Left renal cortex interstitium (tissue), 4 donors: ENCODE measurements at regions not wholly inside any gene's neighbourhood (a gene's known extent, or its start where the extent isn't known, plus 50 kb on each side); places are given as distances from the start of the nearest gene placed in this dataset.
A peak's percentile ranks its signal among the peaks of the same experiment; 100 is the strongest.

Experiments
- DNase-seq, 4 donors: peaks; one replicate each; pipeline ENCODE4 v3.0.0-alpha.2; 2013; ENCODE audit warnings: low read depth in 4 of 4, low spot score in 2 of 4, missing footprints in 1 of 4

DNA sequence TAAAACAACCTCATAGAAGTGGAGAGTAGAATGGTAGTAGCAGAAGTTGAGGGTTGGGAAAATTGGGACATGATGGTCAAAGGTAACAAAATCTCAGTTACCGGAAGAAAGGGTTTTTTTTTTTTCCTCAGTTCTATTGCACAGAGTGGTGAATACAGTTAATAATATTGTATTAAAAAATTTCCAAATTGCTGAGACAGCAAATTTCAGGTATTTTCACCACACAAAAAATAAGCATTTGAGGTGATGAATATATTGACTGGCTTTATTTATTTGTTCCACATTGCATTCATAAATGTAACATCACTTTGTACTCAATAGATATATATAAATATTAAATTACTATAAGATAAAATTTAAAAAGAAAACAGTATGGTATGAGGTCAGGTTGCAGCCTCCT, 373.8 kb downstream of the ETV1 start:
- DNase-seq: no peak

- no peak for DNase-seq
These were observed 362.0 kb downstream of the ETV1 start for GRCh38 chr7:13627455-13627854.

DNA sequence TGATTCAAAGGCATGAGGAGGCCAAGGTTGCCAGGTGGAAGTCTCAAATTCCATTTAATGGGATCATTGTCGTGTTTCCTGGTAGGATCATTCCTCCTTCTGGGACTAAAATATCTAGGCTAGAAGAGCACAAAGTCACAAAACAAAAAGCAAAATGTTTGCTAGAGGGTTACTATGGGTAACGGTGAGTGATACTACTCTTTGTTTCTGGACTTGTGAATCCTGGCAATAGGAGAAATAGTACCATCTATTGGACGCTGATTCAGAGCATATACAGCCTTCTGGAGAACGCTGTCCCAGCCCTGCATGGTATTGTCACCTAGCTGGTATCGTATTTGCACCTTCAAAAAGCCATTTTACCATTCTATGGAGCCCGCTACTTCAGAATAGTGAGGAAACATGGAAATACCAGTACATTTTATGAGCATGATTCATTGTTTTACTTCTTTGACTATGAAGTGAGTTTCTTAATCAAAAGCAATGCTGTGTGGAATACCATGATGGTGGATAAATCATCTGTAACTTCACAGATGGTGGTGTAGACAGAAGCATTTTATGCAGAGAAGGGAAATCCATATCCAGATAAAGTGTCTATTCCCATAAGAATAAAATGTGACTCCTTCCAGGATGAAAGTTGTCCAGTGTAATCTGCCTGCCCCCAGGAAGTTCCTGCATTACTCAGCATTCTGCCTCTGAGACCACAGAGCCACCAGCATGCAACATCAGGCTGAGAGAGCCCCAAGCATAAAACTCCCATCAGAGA, 361.0 kb downstream of the ETV1 start:
- DNase-seq: no peak

DNA sequence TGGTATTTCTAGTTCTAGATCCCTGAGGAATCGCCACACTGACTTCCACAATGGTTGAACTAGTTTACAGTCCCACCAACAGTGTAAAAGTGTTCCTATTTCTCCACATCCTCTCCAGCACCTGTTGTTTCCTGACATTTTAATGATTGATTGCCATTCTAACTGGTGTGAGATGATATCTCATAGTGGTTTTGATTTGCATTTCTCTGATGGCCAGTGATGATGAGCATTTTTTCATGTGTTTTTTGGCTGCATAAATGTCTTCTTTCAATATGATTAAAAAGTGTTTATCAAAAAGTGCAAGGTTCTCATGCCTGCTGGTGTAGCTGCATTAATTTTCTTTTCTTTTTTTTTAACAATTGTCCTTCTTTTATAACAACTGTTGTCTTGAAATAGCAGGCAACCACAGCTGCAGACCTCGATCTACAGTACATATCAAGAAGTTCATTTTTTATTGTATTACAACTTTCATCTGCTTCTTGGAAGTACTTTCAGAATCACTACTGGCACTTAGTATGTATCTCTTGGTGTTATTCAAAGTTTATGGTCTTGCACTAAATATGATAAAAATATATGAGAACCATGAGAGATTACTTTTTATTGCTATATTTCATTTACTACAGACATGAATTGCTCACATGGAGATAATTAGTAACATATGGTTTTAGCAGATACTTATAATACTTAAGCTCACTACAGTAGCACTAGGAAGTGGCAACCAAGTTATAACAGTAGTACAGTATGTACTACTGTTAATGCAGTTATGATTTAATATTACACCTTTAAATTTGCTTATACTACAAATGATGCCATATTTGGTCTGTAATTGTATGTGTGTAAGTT, 358.0 kb downstream of the ETV1 start:
- DNase-seq: peak in 2 of 4 donors; percentile 4 to 9

DNA sequence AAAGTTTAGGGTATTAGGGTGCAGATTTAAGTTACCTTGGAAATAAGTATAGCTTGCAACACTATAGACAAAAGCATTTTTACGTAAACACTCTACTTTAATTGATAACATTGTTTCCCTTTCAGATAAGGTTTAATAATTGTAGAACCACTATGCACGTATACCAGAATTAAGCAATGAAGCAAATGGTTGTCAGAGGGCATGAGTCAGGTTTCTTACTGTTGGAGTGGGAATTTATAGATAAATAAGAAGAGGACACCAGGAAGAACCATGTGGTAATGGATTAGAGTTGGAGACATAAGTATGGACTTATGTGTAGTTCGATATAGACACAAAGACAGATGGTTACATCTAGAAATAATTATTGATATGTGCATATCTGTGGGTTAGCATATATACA, 355.6 kb downstream of the ETV1 start:
- DNase-seq: no peak

GRCh38 chr7:13639396-13639795, 350.1 kb downstream of the ETV1 start:
- no peak for DNase-seq

DNA sequence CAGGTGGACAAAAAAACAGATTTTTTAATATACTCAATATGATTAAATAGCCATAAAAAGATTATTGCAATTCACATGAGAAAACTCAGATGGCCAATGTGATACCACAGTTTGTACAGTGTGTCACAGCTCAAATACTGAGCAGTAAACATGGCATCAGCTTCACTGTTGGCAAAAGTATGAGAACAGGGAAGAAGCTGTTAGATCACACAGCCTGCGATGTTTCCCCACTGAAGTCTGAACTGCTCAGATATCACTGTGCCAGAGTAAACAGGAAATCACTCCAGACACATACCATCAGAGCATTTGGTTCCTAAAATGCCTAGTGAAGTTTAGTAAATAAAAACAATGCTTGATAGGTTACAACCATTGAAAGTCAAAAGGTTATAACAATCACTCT, 347.8 kb downstream of the ETV1 start:
- peak; percentile 29 to 43 (median 34) for DNase-seq

DNA sequence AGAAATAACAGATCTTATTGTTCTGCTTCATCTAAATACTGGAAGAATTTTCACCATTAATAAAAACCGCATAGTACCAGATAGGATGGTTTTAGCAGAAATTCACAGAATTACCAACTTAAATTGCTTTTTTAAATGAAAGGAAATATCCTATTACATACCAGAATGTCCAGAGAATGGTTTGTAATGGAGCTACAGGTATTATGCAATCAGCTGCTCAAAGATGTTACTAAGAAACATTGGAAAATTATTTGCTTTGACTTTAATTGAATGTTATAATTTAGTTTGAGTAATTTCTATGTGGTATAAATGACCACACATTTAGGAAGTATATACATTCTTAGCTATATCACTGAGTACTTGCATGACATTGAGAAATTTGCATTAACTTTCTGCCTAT, 338.3 kb downstream of the ETV1 start:
- no peak for DNase-seq

GRCh38 chr7:13656330-13656729, 333.1 kb downstream of the ETV1 start:
- DNase-seq: no peak

DNA sequence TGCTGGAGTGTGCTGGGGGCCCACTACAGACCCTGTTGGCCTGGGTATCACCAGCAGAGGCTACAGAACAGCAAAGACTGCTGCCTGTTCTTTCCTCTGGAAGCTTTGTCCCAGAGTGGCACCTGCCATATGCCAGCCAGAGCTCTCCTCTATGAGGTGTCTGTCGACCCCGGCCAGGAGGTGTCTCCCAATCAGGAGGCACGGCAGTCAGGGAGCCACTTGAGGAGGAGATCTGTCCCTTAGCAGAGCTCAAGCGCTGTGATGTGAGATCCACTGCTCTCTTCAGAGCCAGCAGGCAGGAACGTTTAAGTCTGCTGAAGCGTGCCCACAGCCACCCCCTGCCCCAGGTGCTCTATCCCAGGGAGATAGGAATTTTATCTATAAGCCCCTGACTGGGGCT, 316.2 kb downstream of the ETV1 start:
- no peak for DNase-seq

GRCh38 chr7:13682626-13683025, 306.8 kb downstream of the ETV1 start:
- no peak for DNase-seq

DNA sequence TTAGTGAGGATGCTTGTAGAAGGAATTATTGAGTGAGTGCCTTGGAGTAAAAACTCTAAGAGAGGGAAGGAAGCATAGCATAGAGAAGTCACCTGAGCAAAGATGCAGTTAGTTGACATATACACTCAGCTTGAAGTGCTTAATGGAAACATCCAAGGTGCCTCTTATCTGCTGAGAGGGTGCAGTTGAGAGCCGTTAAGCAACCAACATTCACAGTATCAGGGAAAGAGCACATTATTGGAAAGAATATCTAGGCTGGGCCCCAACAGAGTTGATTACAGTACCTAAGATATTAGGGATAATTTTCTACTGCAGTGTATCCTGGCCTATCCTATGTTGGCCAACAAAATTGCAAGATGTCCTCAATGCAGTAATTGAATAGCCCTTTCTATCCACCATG, 302.0 kb downstream of the ETV1 start:
- DNase-seq: no peak

DNA sequence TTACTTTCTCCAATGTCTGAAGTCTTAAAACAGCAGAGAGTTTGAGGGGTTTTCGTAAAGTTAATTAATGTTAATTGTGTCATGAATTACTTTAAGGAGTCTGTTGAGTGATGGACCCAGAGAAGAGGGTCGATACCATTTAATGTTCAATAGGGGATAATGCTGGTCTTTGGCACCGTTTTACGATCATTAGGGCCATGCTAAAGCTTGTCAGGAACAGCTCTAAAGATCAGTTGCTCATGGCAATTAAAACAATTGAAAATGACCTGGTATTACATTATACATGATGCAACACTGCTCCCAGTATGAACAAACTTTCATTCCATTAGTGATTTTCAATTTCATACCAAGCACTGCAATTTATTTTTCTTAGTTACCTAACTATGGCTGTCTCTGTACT, 296.9 kb downstream of the ETV1 start:
- DNase-seq: no peak

DNA sequence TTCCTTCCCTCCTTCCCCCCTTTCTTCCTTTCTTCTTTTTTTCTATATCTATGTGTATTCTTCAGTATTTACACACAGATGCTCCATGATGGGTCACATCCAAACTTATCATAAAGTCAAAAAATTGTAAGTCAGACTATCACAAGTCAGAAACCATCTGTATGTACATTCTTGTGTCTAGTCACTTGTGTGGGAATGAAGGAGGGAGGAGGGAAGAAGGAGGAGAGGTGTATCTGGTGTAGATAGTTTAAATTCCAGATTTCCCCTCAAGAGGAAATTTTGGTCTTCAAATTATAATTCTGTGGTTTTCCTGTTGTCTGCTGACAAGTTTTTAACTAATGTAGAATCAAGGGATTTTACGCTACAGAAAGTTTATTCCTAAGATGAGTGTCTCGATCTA, 287.2 kb downstream of the ETV1 start:
- DNase-seq: no peak

DNA sequence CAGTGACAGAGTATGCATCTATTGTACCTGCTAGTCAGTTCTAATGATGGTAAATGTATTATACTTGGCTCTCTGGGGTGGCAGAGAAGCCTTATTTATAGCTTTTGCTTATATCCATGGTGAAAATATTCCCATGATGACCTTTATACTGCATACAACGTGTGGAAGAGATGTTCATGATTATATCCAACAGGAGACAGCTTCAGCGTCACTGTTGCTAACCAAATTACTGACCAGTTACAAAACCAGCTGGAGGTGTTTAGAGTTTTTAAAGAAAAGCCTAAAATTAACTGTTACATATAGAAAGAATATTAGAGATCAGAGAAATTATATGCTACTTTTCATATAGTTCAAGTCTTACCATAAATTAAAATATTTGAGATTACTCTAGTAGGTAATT, 280.8 kb downstream of the ETV1 start:
- no peak for DNase-seq

DNA sequence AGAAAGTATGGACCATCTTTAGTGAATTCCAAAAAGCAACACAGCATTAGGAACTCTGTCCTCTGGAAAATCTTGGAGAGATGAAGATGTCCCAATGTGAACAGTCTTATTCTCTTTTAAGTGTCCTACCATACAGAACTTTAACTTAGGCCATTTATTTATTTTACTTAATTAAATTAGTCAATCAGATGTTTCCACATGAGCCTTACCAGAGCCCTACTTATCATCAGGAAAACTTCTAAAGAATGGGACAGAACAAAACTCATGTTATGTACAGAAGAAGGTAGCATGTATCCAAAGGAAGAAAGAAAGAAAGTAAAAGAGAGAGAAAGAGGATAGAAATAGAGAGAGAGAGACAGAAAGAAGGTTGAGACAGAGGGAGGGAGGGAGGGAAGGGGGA, 276.4 kb downstream of the ETV1 start:
- DNase-seq: no peak

DNA sequence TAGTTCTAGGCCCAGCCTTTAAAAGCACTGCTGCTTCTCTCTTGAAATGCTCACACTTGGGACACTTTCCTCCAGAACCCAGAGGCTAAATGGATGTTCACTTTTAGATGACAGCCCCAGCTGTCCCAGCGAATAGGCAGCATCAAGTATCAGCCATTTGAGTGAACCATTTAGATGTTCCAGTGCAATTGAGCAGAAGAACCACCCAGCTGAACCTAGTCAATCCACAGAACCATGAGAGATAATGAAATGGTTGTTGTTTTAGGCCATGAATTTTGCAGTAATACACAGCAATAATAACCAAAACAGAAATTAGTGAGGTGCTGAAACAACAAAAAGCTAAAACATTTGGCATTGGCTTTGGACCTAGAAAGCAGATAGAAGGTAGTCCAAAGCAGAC, 273.9 kb downstream of the ETV1 start:
- no peak for DNase-seq

DNA sequence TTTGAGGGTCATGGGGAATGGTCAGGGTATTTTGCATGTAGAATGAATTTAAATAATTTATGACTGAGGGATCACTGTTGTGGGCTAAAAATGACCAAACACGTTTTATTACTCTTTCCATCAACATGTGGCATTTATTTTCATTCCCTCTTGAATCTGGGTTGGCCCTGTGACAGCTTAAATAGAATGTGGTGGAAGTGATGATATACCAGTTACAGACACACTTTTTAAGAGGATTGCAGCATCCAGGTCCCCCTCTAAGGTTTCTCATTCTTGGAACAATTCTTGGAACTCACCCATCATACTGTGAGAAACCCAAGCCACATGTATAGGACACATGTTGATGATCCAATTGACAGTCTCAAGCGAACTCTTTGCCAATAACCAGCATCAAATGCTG, 272.4 kb downstream of the ETV1 start:
- no peak for DNase-seq

DNA sequence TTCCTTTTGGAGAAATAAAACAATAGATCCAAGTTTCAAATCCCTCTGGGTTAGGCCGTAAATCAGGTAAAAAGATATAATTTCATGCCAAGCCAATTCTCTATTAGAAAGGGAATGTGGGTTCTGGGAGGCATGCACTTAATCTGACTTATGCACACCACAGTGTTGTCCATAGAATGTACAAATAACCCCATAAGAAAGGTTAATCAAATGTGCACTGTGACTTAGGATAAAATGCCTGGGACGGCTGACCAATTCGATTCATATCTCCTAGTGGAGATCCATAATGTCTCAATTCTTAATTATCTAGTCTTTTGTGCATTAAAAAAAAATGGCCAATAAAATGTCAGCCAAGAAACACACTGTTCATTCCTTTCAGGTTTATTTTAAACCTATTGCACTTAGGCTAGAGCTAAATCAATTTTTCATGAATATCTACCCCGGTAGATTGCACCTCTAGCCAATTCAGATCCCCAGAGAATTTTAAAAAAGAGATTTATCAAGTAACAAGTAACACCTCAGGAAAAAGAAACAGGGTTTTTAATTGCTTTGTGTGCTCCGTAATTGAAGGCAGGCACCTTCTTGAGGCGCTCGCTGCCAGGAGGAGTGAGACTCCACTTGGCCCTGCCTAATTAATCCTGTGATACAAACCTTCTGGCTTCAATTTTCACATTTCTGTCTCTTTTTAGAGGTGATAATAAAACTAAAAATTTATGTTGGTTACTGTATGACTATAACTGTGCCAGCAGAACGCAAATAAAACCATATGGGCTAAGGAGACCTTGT, 265.1 kb downstream of the ETV1 start:
- DNase-seq: no peak

GRCh38 chr7:13724977-13725566, 264.4 kb downstream of the ETV1 start:
- DNase-seq: no peak

- no peak for DNase-seq
These were observed 263.9 kb downstream of the ETV1 start for GRCh38 chr7:13725591-13725990.
